ENCODE measurements at regions not wholly inside any gene's neighbourhood (a gene's known extent, or its start where the extent isn't known, plus 50 kb on each side); places are given as distances from the start of the nearest gene placed in this dataset.
"Not testable (repeated sequence)": the region's sequence is repeated elsewhere in the genome, so short reads cannot be mapped to it uniquely, and the experiment has no call there.

DNA sequence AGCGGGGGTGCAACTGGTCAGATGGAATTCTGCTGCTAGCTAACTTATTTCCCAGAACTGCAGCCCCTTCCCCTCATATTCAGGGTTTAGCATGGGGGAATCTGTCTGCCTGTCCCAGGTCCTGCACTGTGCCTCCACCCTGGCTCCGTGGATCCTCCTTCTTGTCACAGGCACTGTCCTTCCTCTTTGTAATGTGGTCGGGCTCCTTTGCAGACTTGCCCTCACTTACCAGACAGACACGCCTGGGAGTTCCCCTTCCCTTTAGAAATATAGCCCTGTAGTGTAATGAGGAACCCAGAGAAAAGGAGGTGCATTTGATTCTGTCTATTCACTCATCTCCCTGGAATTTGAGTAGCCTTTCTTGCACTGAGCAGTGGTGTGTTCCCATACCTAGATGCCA, 108.7 kb downstream of the TRIM43 start:
- Histone ChIP-seq H3K27me3 (no peaks in the 10 kb centered on the region), H3K4me1 (no peaks in the 10 kb centered on the region), H3K9me3 (no peaks in the 10 kb centered on the region), H3K4me3 (no peak overlapping the region), H3K27ac (no peak overlapping the region), H3K36me3 (no peaks in the 10 kb centered on the region)
- intact Hi-C loops (cut with DNase I) = no loop called here
- no peak for DNase-seq
- no peak for TF ChIP-seq POLR2A (IDR thresholded peaks at IDR 0.05)
- TF ChIP-seq EP300 (IDR thresholded peaks at IDR 0.05) = no peak
- TF ChIP-seq POLR2AphosphoS5 (IDR thresholded peaks at IDR 0.05) = no peak
- no peak for TF ChIP-seq CTCF (IDR thresholded peaks at IDR 0.05)
- WGBS, 2 donors = 26 to 33% methylated on average over 4 of the region's 4 CpGs

- 92 to 96% methylated on average over 7 of the region's 7 CpGs for WGBS, 2 donors
- no peak for DNase-seq
- no peaks in the 10 kb centered on the region for H3K9me3 ChIP-seq
- TF ChIP-seq CTCF (IDR thresholded peaks at IDR 0.05) (no peak), POLR2AphosphoS5 (IDR thresholded peaks at IDR 0.05) (no peak), EP300 (IDR thresholded peaks at IDR 0.05) (no peak), POLR2A (IDR thresholded peaks at IDR 0.05) (no peak)
- intact Hi-C loops (cut with DNase I) = no loop called here
- H3K27me3 ChIP-seq = no peaks in the 10 kb centered on the region
- H3K4me3 ChIP-seq = no peak overlapping the region
- no peaks in the 10 kb centered on the region for H3K36me3 ChIP-seq
- no peak overlapping the region for H3K27ac ChIP-seq
- H3K4me1 ChIP-seq = no peaks in the 10 kb centered on the region
These were observed 110.7 kb downstream of the TRIM43 start for GRCh38 chr2:95702471-95702870.

GRCh38 chr2:95707161-95707560, 115.4 kb downstream of the TRIM43 start:
- intact Hi-C loops (cut with DNase I); DNase-seq; H3K9me3 ChIP-seq; H3K36me3 ChIP-seq; H3K27me3 ChIP-seq; H3K4me1 ChIP-seq; H3K27ac ChIP-seq; H3K4me3 ChIP-seq: not testable (repeated sequence)
- WGBS, 2 donors = 78 to 90% methylated on average over 2 of the region's 2 CpGs

DNA sequence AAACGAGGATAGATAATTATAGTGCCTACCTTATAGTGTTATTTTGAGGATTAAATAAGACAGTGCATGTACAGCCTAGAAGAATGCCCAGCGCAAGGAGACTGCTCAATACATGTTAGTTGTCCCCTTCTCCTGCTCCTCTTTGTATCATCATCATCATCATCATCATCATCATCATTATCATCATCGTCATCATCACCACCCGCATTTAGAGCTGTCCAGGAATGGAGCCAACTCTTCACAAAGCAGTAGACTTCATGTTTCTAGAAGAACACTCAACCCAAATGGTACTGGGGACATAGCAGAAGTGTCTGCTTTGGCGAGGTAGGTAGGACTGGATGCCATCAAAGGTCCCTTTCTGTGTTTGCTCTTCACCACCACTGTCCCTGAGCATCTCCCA, 116.0 kb downstream of the TRIM43 start:
- 90 to 92% methylated on average over 5 of the region's 5 CpGs for WGBS, 2 donors
- no peak for DNase-seq
- Histone ChIP-seq H3K4me3 (no peak overlapping the region), H3K4me1 (no peaks in the 10 kb centered on the region), H3K9me3 (no peaks in the 10 kb centered on the region), H3K27ac (no peak overlapping the region), H3K27me3 (no peaks in the 10 kb centered on the region), H3K36me3 (no peaks in the 10 kb centered on the region)
- intact Hi-C loops (cut with DNase I) = no loop called here
- no peak for TF ChIP-seq POLR2AphosphoS5 (IDR thresholded peaks at IDR 0.05)
- TF ChIP-seq EP300 (IDR thresholded peaks at IDR 0.05) = no peak
- no peak for TF ChIP-seq POLR2A (IDR thresholded peaks at IDR 0.05)
- no peak for TF ChIP-seq CTCF (IDR thresholded peaks at IDR 0.05)

GRCh38 chr2:95709831-95710230, 118.0 kb downstream of the TRIM43 start:
- Histone ChIP-seq H3K36me3 (no peaks in the 10 kb centered on the region), H3K4me1 (no peaks in the 10 kb centered on the region), H3K9me3 (no peaks in the 10 kb centered on the region), H3K27me3 (no peaks in the 10 kb centered on the region), H3K27ac (no peak overlapping the region), H3K4me3 (no peak overlapping the region)
- TF ChIP-seq EP300 (IDR thresholded peaks at IDR 0.05) = no peak
- no peak for TF ChIP-seq CTCF (IDR thresholded peaks at IDR 0.05)
- TF ChIP-seq POLR2A (IDR thresholded peaks at IDR 0.05) = no peak
- no peak for TF ChIP-seq POLR2AphosphoS5 (IDR thresholded peaks at IDR 0.05)
- DNase-seq = no peak
- intact Hi-C loops (cut with DNase I) = no loop called here

- H3K4me3 ChIP-seq; intact Hi-C loops (cut with DNase I); DNase-seq; H3K36me3 ChIP-seq; H3K9me3 ChIP-seq; H3K27ac ChIP-seq; H3K4me1 ChIP-seq; H3K27me3 ChIP-seq: not testable (repeated sequence)
- WGBS, 2 donors = 69 to 88% methylated on average over 11 of the region's 11 CpGs
These were observed 121.8 kb downstream of the TRIM43 start for GRCh38 chr2:95713470-95714177.

DNA sequence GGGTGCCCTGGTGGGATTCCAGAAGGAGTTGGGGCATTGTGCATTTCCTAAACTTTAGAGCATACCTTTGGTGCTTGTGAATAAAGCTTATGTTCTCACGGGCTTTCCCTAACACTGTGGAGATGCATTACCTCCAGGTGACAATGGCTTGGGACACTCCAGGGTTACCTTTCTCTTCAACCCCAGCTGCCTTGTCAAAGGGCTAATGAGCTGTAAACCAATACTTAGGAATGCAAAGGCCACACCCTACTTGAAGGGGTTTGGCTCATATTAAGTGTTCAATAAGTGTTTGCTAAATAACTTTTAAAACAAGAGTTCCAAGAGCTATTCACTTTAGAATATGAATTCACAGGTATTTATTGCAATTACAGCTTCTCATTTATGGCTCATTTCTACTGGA, 122.6 kb downstream of the TRIM43 start:
- H3K27me3 ChIP-seq; H3K4me3 ChIP-seq; H3K4me1 ChIP-seq; DNase-seq; H3K36me3 ChIP-seq; intact Hi-C loops (cut with DNase I); H3K27ac ChIP-seq; H3K9me3 ChIP-seq: not testable (repeated sequence)
- 93 to 98% methylated on average over 1 of the region's 1 CpG for WGBS, 2 donors
